ENCODE measurements at regions not wholly inside any gene's neighbourhood (a gene's known extent, or its start where the extent isn't known, plus 50 kb on each side); places are given as distances from the start of the nearest gene placed in this dataset.

DNA sequence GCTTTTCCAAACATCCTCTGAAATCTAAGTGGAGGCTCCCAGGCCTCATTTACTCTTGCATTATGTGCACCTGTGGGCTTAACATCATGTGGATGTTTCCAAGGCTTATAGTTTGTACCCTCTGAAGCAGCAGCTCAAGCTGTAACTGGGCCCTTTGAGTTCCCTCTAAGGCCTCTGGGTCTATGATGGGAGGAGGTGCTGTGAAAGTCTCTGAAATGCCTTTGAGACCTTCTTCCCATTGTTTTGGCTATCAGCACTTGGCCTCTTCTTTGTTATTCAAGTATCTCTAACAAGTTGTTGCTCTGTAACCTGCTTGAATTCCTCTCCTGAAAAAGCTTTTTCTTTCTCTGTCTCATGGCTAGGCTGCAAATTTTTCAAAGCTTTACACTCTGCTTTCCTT is 58.1 kb upstream of the MYT1L start (continued):
- TF ChIP-seq, protein P1, sequence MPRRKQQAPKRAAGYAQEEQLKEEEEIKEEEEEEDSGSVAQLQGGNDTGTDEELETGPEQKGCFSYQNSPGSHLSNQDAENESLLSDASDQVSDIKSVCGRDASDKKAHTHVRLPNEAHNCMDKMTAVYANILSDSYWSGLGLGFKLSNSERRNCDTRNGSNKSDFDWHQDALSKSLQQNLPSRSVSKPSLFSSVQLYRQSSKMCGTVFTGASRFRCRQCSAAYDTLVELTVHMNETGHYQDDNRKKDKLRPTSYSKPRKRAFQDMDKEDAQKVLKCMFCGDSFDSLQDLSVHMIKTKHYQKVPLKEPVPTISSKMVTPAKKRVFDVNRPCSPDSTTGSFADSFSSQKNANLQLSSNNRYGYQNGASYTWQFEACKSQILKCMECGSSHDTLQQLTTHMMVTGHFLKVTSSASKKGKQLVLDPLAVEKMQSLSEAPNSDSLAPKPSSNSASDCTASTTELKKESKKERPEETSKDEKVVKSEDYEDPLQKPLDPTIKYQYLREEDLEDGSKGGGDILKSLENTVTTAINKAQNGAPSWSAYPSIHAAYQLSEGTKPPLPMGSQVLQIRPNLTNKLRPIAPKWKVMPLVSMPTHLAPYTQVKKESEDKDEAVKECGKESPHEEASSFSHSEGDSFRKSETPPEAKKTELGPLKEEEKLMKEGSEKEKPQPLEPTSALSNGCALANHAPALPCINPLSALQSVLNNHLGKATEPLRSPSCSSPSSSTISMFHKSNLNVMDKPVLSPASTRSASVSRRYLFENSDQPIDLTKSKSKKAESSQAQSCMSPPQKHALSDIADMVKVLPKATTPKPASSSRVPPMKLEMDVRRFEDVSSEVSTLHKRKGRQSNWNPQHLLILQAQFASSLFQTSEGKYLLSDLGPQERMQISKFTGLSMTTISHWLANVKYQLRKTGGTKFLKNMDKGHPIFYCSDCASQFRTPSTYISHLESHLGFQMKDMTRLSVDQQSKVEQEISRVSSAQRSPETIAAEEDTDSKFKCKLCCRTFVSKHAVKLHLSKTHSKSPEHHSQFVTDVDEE (CRISPR knock-in tag; IDR thresholded peaks at IDR 0.05) = no peak
- TF ChIP-seq, protein P2, sequence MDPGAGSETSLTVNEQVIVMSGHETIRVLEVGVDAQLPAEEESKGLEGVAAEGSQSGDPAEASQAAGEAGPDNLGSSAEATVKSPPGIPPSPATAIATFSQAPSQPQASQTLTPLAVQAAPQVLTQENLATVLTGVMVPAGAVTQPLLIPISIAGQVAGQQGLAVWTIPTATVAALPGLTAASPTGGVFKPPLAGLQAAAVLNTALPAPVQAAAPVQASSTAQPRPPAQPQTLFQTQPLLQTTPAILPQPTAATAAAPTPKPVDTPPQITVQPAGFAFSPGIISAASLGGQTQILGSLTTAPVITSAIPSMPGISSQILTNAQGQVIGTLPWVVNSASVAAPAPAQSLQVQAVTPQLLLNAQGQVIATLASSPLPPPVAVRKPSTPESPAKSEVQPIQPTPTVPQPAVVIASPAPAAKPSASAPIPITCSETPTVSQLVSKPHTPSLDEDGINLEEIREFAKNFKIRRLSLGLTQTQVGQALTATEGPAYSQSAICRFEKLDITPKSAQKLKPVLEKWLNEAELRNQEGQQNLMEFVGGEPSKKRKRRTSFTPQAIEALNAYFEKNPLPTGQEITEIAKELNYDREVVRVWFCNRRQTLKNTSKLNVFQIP (CRISPR knock-in tag; IDR thresholded peaks at IDR 0.05; ENCODE audit: borderline replicate concordance, low read depth) = no peak
- TF ChIP-seq RARB (CRISPR knock-in tag; IDR thresholded peaks at IDR 0.05) (no peak), CSDC2 (CRISPR knock-in tag; IDR thresholded peaks at IDR 0.05) (no peak), ZFP30 (CRISPR knock-in tag; IDR thresholded peaks at IDR 0.05) (no peak)

All from SK-N-SH treated with all-trans-retinoic acid at 6 μM for 48 hours (cell line).